ENCODE measurements at regions not wholly inside any gene's neighbourhood (a gene's known extent, or its start where the extent isn't known, plus 50 kb on each side); places are given as distances from the start of the nearest gene placed in this dataset.
A peak's percentile ranks its signal among the peaks of the same experiment; 100 is the strongest.
"Not testable (repeated sequence)": the region's sequence is repeated elsewhere in the genome, so short reads cannot be mapped to it uniquely, and the experiment has no call there.

- ATAC-seq, result no peak
Observed at GRCh38 chr17:64784353-64785010, 122.4 kb upstream of the SMURF2 start.

- ATAC-seq, result no peak
Observed at GRCh38 chr17:64783556-64784352, 121.6 kb upstream of the SMURF2 start.

GRCh38 chr17:64783031-64783461 is 120.9 kb upstream of the SMURF2 start:
- ATAC-seq, result no peak

- ATAC-seq, result no peak
Observed at GRCh38 chr17:64781810-64782555, 119.9 kb upstream of the SMURF2 start.

- ATAC-seq, result peak; percentile 11 to 30
Observed at GRCh38 chr17:64781014-64781756, 119.1 kb upstream of the SMURF2 start.

- peak; percentile 74 to 76 for ATAC-seq
Observed at GRCh38 chr17:64780096-64781013, 118.2 kb upstream of the SMURF2 start.

GRCh38 chr17:64779376-64780095 is 117.4 kb upstream of the SMURF2 start:
- no peak for ATAC-seq

- ATAC-seq, result not testable (repeated sequence)
Observed at GRCh38 chr17:64779098-64779375, 116.9 kb upstream of the SMURF2 start.

- ATAC-seq, result peak; percentile 19 to 24
Observed at GRCh38 chr17:64778240-64779097, 116.4 kb upstream of the SMURF2 start.

- ATAC-seq, result no peak
Observed at GRCh38 chr17:64777415-64778239, 115.5 kb upstream of the SMURF2 start.

- peak; percentile 66 to 69 for ATAC-seq
Observed at GRCh38 chr17:64776720-64777414, 114.8 kb upstream of the SMURF2 start.

GRCh38 chr17:64775701-64776570 is 113.8 kb upstream of the SMURF2 start:
- ATAC-seq, result no peak

GRCh38 chr17:64774888-64775540 is 112.9 kb upstream of the SMURF2 start:
- no peak for ATAC-seq

GRCh38 chr17:64773836-64774761 is 112.0 kb upstream of the SMURF2 start:
- no peak for ATAC-seq

GRCh38 chr17:64773386-64773835 is 111.3 kb upstream of the SMURF2 start:
- ATAC-seq, result no peak

GRCh38 chr17:64772845-64773299 is 110.8 kb upstream of the SMURF2 start:
- ATAC-seq, result no peak

Data from activated CD4-positive, CD25-positive, alpha-beta regulatory T cell treated with anti-CD3 and anti-CD28 coated beads, Interleukin-2, amount 50 U/mL, for 24 hours (primary cell).